GM18499 (cell line): ENCODE measurements at regions not wholly inside any gene's neighbourhood (a gene's known extent, or its start where the extent isn't known, plus 50 kb on each side); places are given as distances from the start of the nearest gene placed in this dataset.

Source experiments
- ATAC-seq: cut with Tn5 transposase; IDR thresholded peaks from one replicate; pipeline ENCODE4 v1.9.1; 2021; ENCODE audit warnings: moderate number of reproducible peaks; ENCODE audit not compliant: insufficient read depth, unreplicated experiment

DNA sequence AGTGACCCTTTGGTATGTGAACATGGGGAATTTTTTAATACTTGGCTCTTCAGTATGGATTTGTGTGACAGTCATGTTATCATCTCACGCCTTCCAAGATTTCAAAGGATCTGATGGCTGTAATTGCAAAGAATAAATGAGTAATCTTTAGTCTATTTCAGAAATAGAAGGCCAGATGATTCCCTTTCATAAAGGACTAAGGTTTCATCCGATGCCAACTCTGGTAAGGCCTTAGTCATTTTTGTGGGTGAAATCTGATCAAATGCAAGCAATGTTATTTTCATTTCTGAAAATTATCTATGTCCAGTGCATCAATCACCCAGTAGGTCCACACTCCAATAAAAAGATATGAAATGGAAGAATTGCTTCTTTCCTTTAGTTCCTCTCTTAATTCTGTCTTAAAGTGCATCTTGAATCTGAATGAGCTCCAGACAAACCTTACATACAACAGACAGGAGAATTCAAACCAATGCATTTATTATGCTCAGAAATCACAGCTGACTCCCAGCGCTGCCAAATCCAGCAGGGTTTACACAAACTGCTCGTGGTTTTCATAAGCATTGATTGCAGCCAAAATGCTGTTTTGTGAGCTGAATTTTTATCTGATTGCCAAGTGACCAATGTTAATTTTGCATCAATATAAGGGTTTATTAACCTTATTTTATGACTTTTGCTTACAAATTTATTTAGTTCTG, 565.2 kb upstream of the MARCKS start:
- no peak for ATAC-seq

DNA sequence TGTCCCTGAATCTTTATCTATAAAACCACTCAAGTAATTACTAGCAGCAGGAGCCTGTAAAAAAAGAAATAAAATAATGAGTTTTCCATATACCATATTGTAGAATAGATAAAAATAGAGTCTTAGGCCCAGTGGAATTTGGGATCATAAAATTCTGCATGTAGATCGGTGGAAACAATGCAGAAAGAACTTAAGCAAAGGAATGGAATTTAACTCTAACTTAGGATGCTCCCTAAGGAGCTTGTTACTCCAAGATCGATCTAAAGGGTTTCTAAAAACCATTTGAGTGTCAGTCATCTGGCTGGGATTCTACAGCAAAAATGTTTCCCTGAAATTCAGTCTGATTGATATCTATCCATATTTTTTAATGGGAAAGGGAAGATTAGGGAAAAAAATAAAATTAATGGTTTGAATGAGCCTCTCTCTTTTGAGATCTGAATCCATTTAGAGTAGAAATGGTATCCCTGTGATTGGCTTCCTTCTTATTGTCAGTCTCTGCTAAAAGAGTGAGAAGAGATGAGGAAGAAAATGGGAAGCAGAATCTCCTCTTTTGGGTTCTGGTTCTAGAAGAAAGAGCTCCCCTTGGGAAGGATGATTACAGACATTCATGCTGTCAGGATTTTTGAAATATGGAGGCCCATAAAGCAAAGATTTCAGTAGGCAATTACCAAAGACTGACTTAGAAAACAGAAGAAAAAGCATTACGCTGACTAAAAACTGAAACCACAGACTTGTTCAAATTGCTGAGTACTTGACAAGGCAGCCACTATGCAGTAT, 564.3 kb upstream of the MARCKS start:
- peak; percentile 85 for ATAC-seq

DNA sequence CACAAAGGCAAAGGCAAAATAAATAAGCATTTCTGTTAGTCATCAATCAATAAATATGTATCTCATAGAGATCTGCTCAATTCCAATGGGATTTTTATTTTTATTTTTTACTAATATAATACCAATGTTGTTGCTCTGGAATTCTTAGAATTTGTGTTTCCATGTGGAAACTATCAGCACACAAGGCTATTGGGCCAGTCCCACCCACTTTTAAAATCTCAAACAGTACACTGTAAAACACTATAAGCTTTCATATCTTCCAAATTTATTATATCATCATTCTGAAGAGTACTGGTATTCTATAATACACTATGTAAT, 563.8 kb upstream of the MARCKS start:
- no peak for ATAC-seq

DNA sequence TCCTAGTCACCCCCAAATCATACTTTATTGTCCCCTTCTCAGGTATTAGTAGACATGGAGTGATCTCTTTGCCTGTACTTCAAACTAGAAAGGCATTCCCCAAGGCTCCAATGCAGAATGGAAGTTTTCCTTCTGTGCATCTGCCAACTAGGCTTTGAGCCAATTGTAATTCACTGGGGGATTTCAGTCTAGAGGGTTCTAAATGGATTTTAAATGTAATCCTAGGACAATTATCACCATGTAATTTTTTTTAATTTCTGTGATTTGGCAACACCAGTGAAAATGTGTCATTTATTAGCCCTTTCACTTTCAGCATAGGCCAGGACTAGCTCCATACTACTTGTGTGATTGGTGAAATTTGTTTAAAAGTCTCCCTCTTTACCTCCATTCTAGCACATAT, 557.6 kb upstream of the MARCKS start:
- no peak for ATAC-seq

DNA sequence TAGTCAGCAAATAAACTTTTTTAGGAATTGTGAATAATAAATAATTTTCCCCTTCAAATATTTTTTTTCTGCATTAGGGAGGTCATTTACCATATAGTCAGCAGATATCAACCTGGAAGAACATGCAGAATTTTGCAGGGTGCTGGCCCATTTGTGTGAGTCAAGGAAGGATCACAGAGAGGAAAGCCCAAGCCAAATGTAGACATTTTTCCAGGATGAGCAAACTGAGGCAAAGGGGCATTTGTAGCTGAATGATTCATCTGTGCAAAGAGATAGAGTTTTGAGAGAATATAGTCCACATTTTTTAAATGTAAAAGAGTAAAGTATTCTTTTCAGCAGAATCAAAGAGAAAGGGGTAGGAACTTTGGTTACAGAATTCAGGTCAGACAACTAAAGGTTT, 555.5 kb upstream of the MARCKS start:
- ATAC-seq = no peak

DNA sequence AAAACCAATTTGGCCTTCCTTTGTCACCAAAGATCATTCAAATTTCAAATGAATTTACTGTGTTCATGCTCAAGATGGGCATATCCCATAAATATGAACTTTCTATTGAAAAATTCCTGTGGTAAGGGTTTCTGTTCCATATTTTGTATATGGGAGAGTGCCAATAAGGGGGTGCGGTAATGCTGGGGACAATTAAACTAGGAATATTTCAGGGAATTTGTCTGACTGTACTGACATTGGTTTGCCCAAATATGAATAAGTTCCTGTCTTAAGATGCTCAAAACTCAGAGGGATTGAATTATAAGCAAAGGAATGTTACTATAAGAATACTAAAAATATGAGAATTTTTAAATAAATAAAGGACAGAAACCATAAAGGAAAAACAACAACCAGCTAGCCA, 553.0 kb upstream of the MARCKS start:
- ATAC-seq = no peak

DNA sequence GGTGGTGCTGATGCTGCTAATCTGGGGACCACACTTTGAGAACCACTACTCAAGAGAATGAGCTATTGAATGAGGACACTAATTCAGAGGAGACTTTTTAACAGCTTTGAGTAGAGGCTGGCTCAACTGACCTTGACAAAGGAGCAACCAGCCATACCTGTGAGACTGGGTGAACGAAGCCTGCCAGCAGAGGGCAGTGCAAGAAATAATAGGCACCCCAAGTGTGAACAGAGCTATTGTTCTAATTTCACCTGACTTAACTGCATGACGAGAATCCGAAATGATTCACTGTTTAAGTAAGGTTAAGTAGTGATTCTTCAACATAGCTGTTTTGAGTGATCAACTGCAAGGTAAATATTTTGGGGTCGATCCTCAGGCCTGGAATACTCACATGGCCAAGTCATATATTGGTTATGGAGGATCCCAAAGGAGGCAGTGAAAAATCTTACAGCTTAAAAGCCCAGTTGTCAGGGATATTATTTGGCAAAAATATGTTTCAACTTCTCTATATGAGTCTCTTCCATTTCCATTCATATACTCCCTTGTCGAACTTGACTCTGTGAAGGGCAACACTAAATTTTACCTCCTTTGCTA, 550.5 kb upstream of the MARCKS start:
- peak; percentile 96 for ATAC-seq

DNA sequence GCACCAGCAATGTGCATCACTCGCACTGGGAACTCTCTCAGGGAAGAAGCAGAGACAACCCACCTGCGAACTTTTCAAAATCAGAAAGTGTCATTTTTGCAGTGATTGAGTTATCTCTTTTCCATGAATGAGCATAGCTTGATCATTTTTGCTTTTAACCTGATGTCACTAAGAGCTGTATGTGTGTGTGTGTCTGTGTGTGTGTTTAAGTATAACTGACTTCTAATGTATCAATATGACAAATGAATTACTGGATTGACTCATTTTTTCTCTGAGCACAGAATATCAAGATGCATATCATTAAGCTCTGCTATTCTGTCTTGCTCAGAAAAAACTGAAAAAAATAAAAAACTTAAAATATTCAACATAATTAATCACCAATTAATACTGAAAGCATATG, 548.9 kb upstream of the MARCKS start:
- ATAC-seq = no peak

DNA sequence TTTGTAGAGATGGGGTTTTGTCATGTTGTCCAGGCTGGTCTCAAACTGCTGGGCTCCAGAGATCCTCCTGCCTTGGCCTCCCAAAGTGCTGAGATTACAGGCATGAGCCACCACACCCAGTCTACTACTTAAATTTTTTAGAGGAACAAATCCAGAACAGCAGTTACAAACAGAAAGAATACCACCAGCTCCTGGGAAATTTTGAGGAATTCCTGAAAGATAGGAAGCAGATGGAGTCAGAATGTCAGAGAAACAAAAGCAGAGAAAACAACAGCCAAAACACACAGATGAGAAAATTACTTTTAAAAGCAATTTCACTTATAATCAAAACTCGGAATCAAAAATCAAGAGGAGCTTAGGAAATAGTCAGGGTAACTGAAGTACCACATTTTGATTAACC, 543.3 kb upstream of the MARCKS start:
- ATAC-seq = no peak

DNA sequence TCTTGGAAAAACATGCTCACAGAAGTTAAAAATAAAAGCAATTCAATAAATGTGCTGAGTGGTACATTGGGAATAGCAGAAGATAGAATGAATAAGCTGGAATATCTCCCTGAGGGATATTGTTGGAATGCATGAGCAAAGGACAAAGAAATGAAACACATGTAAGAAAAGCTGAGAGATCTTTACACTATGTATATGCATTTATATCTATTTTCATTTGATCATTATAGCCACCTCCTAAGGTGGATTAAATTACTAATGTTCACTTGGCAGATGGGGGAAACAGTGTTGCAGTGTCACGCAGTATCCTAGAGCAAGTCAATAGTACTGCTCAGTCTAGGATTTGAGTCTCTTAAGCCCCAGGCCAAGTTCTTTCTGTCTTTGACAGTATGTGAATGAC, 542.0 kb upstream of the MARCKS start:
- ATAC-seq = no peak

DNA sequence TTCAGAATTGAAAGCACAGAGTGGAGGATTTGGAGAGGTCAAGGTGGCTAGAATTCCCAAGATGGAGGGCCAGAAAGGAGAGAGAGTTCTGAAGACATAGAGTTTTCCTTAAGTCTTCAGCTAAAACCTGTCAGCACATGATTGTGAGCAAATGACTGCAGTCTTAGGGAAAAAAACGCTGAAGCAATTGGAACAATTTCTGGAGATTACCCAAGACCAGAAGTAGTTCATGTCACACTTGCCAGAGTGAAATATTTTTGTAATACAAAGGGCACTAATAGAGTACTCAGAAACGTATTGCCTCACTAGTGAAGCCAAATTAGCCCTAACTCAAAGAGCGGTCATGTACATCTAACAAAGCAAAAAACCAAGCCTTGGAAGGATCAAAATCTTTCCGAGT, 541.3 kb upstream of the MARCKS start:
- ATAC-seq = no peak

DNA sequence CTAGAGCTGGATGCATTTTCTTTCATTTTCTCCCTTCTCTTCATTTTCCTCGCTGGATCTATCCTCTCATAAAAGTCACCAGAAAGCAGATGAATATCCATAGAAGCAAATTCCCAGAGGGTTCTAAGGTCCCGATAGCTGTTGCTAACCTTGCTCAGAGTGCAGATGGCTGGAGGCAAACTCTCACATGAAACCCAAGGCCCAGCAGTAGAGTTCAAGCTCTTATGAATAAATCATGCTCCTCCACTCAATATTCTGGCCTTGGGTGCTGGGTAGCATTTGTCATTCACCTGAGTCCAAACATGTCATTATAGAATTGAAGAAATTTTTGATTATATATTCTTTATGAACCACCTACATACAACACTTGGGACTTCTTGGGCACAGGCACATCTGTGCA, 539.7 kb upstream of the MARCKS start:
- no peak for ATAC-seq

DNA sequence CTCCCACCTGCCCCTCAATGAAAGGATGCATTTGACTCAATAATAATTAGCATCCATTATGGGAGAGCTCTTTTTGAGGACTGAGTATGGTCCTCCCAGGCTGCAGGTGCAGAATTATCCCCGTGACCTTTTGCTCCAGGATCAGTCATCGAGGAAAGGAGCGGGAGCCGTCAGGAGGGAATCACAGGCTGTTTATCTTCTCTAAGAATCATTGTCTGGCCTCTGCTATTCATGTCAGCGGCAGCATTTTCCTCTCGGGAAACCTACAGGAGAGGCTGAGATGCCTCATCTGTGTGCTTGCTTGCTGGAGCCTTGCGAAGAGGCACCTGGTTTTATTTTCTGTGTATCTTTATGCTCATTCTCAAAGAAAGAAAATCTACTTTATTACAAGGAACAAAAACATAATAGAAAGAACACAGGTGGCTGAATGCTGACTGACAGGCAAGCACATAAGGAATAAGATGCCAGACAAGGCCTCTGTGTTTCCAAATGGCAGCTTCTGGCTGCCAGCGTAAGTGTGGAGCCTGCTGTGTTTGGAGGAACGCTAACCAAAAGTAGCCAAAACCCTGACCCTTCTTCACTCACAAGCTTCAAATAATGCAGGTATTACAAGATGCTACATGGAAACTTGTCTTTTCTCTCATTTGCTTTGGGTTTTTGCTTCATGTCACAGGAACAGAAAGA, 539.1 kb upstream of the MARCKS start:
- no peak for ATAC-seq

DNA sequence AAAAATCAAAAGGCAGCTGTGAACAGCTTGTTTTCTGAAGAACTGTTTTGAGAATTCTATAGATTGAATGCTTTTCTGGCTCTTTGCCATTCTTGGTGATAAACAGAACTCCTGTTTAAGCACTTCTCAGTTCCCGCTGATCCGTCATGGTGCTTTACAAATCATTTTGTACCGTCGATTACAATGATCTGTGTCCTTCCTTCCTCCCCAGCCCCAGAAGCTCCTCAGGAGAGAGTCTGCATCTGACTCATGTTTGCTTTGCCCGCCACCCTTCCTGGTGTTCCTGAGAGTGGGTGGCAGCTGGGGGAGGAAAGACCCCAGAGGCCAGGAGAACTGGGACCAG, 538.6 kb upstream of the MARCKS start:
- ATAC-seq = no peak

DNA sequence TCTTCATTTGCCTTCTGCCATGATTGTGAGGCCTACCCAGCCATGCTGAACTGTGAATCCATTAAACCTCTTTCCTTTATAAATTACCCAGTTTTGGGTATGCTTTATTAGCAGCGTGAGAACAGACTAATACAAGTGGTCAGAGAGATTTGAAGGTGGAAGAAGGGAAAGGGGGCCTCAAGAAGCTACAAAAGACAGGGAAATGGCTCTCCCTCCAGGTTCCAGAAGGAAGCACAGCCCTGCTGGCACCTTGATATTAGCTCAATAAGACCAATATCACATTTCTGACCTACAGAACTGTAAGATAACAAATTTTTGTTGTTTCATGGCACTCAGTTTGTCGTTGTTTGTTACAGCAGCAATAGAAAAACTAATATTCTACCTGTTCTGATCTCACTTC, 536.5 kb upstream of the MARCKS start:
- ATAC-seq = no peak

DNA sequence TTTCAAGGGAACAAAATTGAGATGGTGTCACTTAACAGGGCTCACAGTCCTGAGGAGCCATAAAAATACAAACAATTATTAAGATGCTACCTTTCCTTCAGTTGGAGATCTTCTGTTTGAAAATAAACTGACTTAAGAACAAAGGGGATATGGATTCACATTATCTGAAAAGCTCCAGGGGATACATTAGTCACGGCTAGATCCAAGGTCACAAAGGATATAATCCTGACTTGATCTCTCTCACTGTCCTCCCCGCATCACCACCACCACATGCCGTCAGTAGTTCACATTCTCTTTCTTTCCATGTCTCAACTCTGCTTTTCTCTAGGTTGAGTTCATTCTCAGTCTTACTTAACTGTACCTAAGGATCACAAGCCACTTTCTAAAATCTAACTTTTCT, 530.4 kb upstream of the MARCKS start:
- ATAC-seq = no peak

DNA sequence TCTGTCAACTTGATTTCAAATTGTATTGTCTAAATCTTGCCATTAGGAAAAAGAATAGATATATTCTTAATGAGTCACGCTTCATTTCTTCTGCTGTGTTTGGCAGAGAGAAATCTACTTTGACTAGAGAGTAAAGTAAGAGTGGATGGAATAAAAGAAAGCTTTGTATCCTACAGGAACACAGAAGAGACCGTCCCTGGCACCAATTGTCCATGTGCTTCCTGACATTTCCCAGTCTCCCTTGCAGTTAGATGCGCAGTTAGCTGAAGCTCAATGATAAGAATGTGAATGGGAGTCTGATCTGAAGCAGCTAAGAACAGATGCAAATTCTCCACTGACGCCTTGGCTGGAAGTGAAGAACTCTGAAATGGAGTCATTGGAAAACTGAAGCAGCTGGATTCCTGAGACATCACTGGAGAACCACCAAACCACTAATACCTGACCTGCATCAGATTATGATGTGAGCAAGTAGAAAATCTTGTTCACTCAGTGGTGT, 528.2 kb upstream of the MARCKS start:
- ATAC-seq = no peak

DNA sequence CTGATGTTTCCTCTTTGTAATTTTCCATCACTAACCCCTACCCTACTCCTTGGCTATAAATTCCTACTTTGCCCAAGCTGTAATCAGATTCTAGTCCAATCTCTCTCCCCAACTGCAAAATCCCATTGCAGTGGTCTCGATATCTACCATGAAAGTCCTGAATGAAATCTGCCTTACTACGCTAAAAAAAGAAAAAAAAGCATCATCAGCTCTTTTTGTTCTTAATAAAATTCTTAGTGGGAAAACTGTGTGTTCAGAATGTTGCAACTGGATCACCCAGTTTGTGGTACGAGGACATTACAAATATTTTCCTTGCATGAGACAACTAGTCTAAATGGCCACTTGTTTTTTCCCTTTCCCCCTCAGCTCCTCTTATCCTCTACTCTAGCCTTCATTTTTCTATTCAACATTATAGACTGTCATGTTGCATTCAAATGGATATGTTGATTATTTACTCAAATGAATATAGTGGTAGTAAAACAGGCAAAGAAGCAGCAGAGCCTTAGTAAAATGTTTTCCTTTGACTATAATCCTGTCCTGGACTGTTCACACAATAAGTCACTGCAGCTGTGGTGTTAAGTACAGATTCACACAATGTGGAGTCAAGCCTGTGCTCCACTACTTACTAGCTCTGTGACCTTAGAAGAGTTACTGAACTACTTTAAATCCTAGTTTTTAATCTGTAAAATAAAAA, 527.1 kb upstream of the MARCKS start:
- ATAC-seq = no peak

DNA sequence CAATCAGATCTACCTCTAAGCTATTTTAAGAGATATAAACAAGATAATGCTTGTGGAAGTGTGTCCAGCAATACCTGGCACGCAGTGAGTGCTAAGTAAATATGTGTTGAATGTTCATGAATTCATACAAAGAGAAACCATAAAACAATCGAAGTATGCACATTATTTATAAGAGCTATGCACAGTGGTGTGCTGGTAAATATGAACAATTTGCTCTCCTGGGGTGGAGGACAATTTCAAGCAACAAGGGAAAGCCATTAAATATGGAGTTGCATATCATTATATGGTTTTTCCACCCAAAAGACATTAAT, 526.6 kb upstream of the MARCKS start:
- ATAC-seq = no peak

DNA sequence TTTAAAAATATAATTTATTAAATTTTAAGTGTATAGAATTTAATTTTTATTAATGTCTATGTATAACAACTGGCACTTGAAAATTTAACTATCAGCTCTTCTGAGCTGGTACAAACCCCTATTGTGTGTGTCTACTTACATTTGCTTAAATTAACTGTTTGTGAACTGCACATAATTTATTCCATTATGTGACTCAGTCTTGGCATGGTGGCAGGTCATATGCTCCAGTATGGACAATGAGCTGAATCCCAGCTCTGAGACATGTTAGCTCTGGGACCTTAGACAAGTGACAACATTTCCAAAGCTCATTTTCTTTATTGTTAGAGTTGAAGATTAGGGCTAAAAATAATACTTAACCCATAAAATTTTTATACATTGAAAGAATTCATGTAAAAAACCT, 526.1 kb upstream of the MARCKS start:
- ATAC-seq = no peak

DNA sequence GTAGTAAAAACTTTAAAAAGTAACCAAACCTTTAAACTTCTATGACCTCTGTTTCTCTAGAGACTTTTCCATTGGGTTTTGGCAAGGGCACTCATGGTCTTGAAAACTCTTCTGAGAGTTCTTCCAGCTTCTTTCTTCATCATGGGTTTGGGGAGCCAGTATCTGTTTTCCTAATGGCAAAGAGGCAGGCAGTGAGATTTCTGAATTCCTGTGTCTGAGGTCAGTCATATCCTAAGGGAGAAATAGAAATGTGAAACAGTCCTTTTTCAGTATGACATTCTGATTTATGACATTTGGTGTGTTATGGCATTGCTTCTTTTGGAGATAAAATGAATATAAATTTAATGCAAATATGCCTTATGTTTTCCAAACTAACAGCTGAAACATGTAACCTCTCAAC, 518.5 kb upstream of the MARCKS start:
- no peak for ATAC-seq
